Pancreas (tissue), 10 donors: ENCODE measurements at regions not wholly inside any gene's neighbourhood (a gene's known extent, or its start where the extent isn't known, plus 50 kb on each side); places are given as distances from the start of the nearest gene placed in this dataset.

ENCODE experiments used
- ATAC-seq, 4 donors: fragments of 200-7000 bp; cut with Tn5 transposase; one replicate each; pipeline versions ENCODE4 v1.8.0 to v1.9.1; 2020; ENCODE audit warnings: mild to moderate bottlenecking in 4 of 4, moderate library complexity in 4 of 4
- DNase-seq, 6 donors: peaks; one replicate each; pipeline ENCODE4 v3.0.0-alpha.2; 2020
- FAIRE-seq: peaks from 2 replicates; lab custom pipeline; 2012; peaks lifted over from hg19 to GRCh38; lab: Jason Lieb, UNC
- H3K27ac ChIP-seq, 4 donors: fragments of 200-600 bp; sonication (generic); 1 replicate in 3 of 4; 2 replicates in 1 of 4; pipeline versions ENCODE4 v1.5.0 to v1.8.0; 2020
- H3K27me3 ChIP-seq, 4 donors: fragments of 200-600 bp; one replicate each; pipeline ENCODE4 v1.8.0; 2021
- H3K36me3 ChIP-seq, 3 donors: fragments of 200-600 bp; sonication (generic) in 1 of 3; one replicate each; pipeline versions ENCODE4 v1.5.0 to v1.8.0; 2020 to 2021
- H3K4me1 ChIP-seq, 3 donors: fragments of 200-600 bp; one replicate each; pipeline ENCODE4 v1.8.0; 2021
- H3K4me3 ChIP-seq, 4 donors: fragments of 200-600 bp; sonication (generic) in 2 of 4; one replicate each; pipeline versions ENCODE4 v1.5.0 to v1.8.0; 2020 to 2021
- H3K9me3 ChIP-seq, 4 donors: fragments of 200-600 bp; one replicate each; pipeline ENCODE4 v1.8.0; 2021
- CTCF ChIP-seq, 4 donors: fragments of 200-600 bp; sonication (generic) in 3 of 4; IDR thresholded peaks; one replicate each; pipeline versions ENCODE4 v1.5.0 to v1.8.0; 2021; ENCODE audit warnings: antibody characterized with exemption in 4 of 4
- WGBS, 2 donors: extraction: QIAGEN DNeasy Blood & Tissue Kit; methylation state at CpG; one replicate each; pipeline ENCODE4 v1.1.7; 2013; 5-methylcytosine and 5-hydroxymethylcytosine counted together
- intact Hi-C, 3 donors: fragments of 100-400 bp; cut with DNase I; formaldehyde crosslinking; loops; one replicate each; pipeline versions ENCODE4 v1.11.1 to v1.14.2; 2022
- donor health status: healthy with polysubstance abuse.
- donor health status: DM: no; HTN: no; CAD: no; lungs with moderate emphysema.
- donor health status: DM: no; HTN: no; CAD: no.
- donor health status: control.
- donor health status: control.
- donor health status: Bipolar disorder and iron deficiency.
- donor health status: DM: yes; HTN: yes; CAD: no.
- donor health status: DM: no; HTN: no; CAD: no.
- donor health status: DM: no; HTN: no; CAD: no.
- donor health status: DM: yes; HTN: yes; CAD: no.

DNA sequence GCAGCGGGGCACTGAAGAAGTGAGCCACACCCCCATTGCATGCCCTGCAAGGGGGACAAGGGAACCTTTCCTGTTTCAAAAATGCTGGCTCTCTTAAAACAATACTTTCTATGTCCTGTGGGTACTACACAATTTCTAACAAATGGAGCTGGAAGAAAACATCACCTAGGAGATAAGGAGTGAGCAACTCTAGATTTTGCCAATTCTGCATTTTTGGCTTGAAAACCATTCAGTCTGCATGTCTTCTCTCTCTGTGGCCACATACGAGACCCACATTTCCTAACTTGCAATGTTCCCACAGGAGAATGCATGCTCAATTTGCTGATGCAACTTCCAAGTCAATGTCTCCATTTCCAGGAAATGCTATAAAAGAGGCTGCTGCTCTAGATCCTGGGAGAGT, 662.0 kb downstream of the SQOR start:
- Histone ChIP-seq H3K4me3 (no peak overlapping the region), H3K27me3 (no peaks in the 10 kb centered on the region), H3K36me3 (no peaks in the 10 kb centered on the region), H3K27ac (no peak overlapping the region), H3K4me1 (no peaks in the 10 kb centered on the region), H3K9me3 (no peaks in the 10 kb centered on the region)
- no peak for ATAC-seq
- whole genome bisulfite sequencing, 2 donors = 91 to 97% methylated on average over 2 of the region's 2 CpGs
- no peak for DNase-seq
- TF ChIP-seq CTCF (IDR thresholded peaks at IDR 0.05) = no peak
- no peak for FAIRE-seq
- intact Hi-C loops = no loop called here

DNA sequence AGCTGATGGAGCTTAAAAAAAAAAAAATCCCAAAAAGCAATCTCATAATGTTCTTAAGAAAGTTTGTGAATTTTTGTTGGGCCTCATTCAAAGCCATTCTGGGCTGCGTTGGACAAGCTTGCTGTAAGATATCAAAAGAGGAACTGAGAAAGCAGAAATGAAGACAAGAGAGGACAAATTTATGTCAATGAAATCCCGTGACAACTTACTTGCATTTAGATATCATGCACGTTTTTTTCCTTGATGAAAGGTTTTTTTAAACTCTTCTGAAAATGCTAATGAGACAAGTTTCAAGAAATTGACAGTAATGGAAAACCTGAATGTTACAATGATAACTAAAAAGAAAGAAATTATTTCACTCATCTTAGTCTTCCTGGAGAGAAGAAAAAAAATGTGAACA, 662.9 kb downstream of the SQOR start:
- Histone ChIP-seq H3K4me1 (no peaks in the 10 kb centered on the region), H3K4me3 (no peak overlapping the region), H3K27ac (no peak overlapping the region), H3K27me3 (no peaks in the 10 kb centered on the region), H3K36me3 (no peaks in the 10 kb centered on the region), H3K9me3 (no peaks in the 10 kb centered on the region)
- 82 to 84% methylated on average over 3 of the region's 3 CpGs for WGBS, 2 donors
- FAIRE-seq (no peak), DNase-seq (no peak), ATAC-seq (no peak)
- TF ChIP-seq CTCF (IDR thresholded peaks at IDR 0.05) = no peak
- intact Hi-C loops = no loop called here

DNA sequence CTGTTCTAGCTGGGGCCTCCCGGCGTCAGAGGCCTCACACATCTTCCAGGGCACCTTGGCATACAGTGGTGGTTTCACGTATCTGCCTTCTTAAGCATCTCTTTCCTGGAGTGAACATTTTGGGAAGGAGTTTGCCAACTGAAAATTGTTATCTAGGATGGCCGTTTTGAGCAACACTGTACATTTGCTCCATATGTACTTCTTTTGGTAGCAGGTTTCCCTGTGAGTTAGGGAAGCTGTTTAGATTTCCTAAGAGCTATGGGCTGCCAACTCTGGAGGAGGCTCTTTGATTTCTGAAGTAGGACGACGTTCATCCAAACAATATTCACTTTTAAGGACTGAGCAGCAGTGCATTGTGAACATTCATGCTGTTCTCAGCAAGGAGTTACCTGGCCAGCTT, 665.9 kb downstream of the SQOR start:
- ATAC-seq = no peak
- Histone ChIP-seq H3K27me3 (no peaks in the 10 kb centered on the region), H3K27ac (no peak overlapping the region), H3K36me3 (no peaks in the 10 kb centered on the region), H3K4me3 (no peak overlapping the region), H3K4me1 (no peaks in the 10 kb centered on the region), H3K9me3 (no peaks in the 10 kb centered on the region)
- TF ChIP-seq CTCF (IDR thresholded peaks at IDR 0.05) = no peak
- intact Hi-C loops = no loop called here
- DNase-seq = no peak
- no peak for FAIRE-seq
- WGBS, 2 donors = 74 to 75% methylated on average over 6 of the region's 6 CpGs

- ATAC-seq (no peak), DNase-seq (no peak), FAIRE-seq (no peak)
- 60 to 66% methylated on average over 5 of the region's 5 CpGs for WGBS, 2 donors
- no peak overlapping the region for H3K27ac ChIP-seq
- H3K36me3 ChIP-seq = no peaks in the 10 kb centered on the region
- no peaks in the 10 kb centered on the region for H3K27me3 ChIP-seq
- intact Hi-C loops = no loop called here
- TF ChIP-seq CTCF (IDR thresholded peaks at IDR 0.05) = no peak
- H3K4me1 ChIP-seq = no peaks in the 10 kb centered on the region
- no peaks in the 10 kb centered on the region for H3K9me3 ChIP-seq
- no peak overlapping the region for H3K4me3 ChIP-seq
Observed at GRCh38 chr15:46301291-46301690, 666.5 kb downstream of the SQOR start.

GRCh38 chr15:46301826-46302225, 667.0 kb downstream of the SQOR start:
- DNase-seq (no peak), FAIRE-seq (no peak), ATAC-seq (no peak)
- Histone ChIP-seq H3K4me3 (no peak overlapping the region), H3K27ac (no peak overlapping the region), H3K9me3 (no peaks in the 10 kb centered on the region), H3K27me3 (no peaks in the 10 kb centered on the region), H3K36me3 (no peaks in the 10 kb centered on the region), H3K4me1 (no peaks in the 10 kb centered on the region)
- no peak for TF ChIP-seq CTCF (IDR thresholded peaks at IDR 0.05)
- intact Hi-C loops = no loop called here
- WGBS, 2 donors = 51 to 64% methylated on average over 6 of the region's 6 CpGs
